ENCODE measurements at regions not wholly inside any gene's neighbourhood (a gene's known extent, or its start where the extent isn't known, plus 50 kb on each side); places are given as distances from the start of the nearest gene placed in this dataset.
"Not testable (repeated sequence)": the region's sequence is repeated elsewhere in the genome, so short reads cannot be mapped to it uniquely, and the experiment has no call there.

DNA sequence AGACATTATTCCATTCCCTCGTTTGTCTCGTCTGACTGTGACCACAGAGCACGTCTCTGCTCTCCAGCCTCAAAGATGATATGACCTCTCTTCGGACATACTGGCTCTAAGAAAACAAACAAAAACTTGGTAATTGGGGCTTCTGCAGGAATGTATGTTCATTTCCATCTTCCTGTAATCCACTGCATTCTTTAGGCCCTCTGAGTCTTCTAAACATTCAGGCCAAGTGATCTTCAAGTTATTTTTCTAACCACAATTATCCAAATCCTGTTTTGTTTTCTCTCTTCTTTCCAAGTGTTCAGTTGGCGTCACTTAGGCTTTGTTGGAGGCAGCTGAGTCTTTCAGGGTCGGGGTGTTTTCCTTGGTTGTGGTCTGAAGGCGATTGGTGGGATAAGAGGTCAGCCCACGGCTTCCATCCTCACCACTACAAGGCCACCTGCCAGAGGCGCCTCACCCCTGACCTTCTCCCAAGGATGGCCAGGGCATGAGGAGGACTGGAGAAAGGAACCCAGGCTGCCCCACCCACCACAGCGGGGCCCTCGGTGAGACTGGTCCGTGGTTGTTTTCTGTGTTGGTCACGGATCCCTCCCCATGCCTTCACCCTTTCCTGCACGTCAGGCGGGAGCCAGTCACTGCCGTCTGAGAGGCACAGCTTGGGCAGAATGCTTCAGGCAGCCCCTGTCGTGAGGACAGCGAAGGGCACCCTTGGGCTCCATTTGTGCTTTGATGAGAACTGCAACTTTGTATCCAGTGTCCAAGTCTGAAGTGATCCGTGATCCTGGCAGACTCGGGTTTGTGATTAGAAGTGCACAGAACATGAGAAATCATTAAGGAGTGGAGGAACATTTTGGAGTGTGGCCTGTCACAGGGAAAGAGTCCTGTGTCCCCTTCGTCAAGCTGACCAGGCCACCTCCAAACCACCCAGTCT lies 88.6 kb upstream of the FHL2 start:
- CTCF ChIA-PET = no interaction called here
- Mint-ChIP-seq H3K27me3 (peaks cover 20% of the 10 kb centered on the region), H3K4me3 (no peak overlapping the region), H3K27ac (no peak overlapping the region), H3K36me3 (no peaks in the 10 kb centered on the region), H3K9me3 (ENCODE audit: low read depth) (no peaks in the 10 kb centered on the region), H3K4me1 (no peaks in the 10 kb centered on the region)
- DNase-seq (no peak), ATAC-seq (no peak)

DNA sequence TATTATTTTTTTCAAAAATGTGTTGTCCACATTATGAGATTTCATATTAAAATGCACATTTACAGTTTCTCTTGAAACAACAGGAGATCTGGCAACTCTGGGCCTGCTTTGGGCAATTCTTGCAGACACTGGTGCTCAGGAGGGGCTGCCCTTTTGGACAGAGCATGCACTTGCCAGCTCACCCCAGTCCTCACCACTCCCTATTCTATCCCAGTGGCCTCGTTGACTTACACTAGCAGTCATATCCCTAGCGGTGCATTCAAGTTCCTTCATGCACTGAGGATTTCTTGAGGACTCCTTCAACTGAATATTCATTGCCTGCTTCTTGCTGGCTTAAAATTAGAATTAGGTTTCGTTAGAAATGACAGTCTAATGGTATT lies 87.9 kb upstream of the FHL2 start:
- no peak for ATAC-seq
- H3K9me3 Mint-ChIP-seq (ENCODE audit: low read depth) = no peaks in the 10 kb centered on the region
- H3K36me3 Mint-ChIP-seq = no peaks in the 10 kb centered on the region
- CTCF ChIA-PET = no interaction called here
- peaks cover 17% of the 10 kb centered on the region for H3K27me3 Mint-ChIP-seq
- no peak for DNase-seq
- no peak overlapping the region for H3K27ac Mint-ChIP-seq
- no peaks in the 10 kb centered on the region for H3K4me1 Mint-ChIP-seq
- no peak overlapping the region for H3K4me3 Mint-ChIP-seq

DNA sequence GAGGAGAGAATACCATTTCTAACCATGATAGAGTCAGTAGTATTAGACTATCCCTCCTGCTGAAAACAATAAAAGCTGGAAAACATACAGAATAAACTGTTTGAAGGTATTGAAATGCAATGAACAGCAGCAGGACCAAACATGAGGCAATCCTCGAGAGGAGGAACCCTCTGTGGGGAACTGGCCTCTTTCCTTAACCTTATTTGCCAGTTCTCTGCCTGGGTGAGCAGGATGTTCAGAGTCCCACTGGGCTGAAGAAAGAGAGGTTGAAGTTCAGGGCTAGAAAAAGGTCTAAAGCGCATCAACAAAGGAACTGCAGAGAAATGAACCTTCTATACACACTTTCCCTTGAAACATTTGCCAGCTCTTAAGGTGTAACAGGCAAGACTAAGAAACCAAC lies 79.8 kb upstream of the FHL2 start:
- H3K27ac Mint-ChIP-seq = no peak overlapping the region

DNA sequence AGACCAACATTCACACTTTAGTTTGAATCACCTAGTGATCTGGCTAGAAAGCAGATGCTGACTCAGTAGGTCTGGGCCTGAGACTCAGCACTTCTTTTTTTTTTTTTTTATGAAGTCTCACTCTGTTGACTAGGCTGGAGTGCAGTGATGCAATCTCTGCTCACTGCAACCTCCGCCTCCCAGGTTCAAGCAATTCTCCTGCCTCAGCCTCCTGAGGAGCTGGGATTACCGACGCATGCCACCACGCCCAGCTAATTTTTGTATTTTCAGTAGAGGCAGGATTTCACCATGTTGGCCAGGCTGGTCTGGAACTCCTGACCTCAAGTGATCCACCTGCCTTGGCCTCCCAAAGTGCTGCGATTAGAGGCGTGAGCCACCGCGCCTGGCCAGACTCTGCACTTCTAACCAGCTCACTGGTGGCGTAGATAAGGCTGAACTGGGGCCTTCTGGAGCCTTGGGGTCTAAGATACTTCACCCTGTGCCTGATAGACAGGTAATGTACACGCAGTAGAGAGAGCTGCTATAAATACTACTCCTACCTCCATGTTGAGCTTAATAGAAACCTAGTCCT lies 78.3 kb upstream of the FHL2 start:
- H3K27me3 Mint-ChIP-seq = peaks cover 46% of the 10 kb centered on the region
- H3K36me3 Mint-ChIP-seq; H3K4me3 Mint-ChIP-seq; ATAC-seq; H3K9me3 Mint-ChIP-seq (ENCODE audit: low read depth); CTCF ChIA-PET; H3K4me1 Mint-ChIP-seq; H3K27ac Mint-ChIP-seq; DNase-seq: not testable (repeated sequence)

More for the DNA sequence above, 79.8 kb upstream of the FHL2 start:
- Mint-ChIP-seq H3K4me3 (no peak overlapping the region), H3K36me3 (no peaks in the 10 kb centered on the region), H3K27me3 (peaks cover 42% of the 10 kb centered on the region), H3K9me3 (ENCODE audit: low read depth) (no peaks in the 10 kb centered on the region), H3K4me1 (no peaks in the 10 kb centered on the region)
- no peak for DNase-seq
- no peak for ATAC-seq
- CTCF ChIA-PET = no interaction called here

DNA sequence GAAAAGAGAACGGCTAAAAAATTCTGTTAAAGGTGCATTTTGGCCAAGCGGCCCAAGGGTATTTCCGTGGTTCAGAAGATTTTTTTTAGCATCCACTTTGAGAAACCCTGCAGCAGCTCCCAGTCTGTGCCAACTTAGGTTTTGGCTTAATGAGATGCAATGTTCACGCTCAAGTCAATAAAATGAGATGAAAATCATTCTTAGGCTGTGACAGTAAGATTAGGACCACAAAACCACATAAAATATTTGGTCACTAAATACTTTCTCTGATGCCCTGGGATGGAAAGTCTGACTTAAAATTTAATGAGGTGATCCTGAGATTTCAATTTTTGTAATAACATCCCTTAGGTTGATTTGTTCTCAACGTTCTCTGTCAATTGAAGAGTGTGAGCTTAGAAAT lies 74.2 kb upstream of the FHL2 start:
- H3K4me1 Mint-ChIP-seq = peaks cover 5% of the 10 kb centered on the region
- CTCF ChIA-PET = no interaction called here
- no peaks in the 10 kb centered on the region for H3K9me3 Mint-ChIP-seq (ENCODE audit: low read depth)
- H3K4me3 Mint-ChIP-seq = no peak overlapping the region
- DNase-seq (no peak), ATAC-seq (no peak)
- H3K36me3 Mint-ChIP-seq = no peaks in the 10 kb centered on the region
- H3K27ac Mint-ChIP-seq = no peak overlapping the region
- peaks cover 24% of the 10 kb centered on the region for H3K27me3 Mint-ChIP-seq

DNA sequence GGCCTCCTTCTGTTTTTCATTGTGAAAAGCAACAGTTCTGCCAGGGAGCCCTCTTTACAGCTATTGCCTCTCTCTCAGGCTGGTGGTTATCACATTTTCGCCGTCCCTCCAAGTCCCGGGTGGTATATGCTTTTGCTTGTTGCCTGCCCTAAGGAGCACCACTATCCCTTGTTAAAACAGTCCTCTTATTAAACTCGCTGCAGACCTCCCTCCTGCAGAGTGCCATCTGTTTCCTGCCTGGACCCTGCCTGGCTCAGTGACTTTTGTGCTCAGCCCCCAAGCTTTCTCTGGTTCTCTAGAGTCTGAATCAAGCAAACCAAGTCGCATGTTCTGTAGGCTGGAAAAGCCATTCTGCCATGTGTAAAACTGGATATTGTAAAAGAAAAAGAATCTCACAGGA lies 72.1 kb upstream of the FHL2 start:
- Mint-ChIP-seq H3K36me3 (no peaks in the 10 kb centered on the region), H3K4me1 (peaks cover 14% of the 10 kb centered on the region), H3K27me3 (peaks cover 25% of the 10 kb centered on the region), H3K9me3 (ENCODE audit: low read depth) (no peaks in the 10 kb centered on the region), H3K4me3 (no peak overlapping the region), H3K27ac (no peak overlapping the region)
- CTCF ChIA-PET = no interaction called here
- no peak for ATAC-seq
- no peak for DNase-seq

DNA sequence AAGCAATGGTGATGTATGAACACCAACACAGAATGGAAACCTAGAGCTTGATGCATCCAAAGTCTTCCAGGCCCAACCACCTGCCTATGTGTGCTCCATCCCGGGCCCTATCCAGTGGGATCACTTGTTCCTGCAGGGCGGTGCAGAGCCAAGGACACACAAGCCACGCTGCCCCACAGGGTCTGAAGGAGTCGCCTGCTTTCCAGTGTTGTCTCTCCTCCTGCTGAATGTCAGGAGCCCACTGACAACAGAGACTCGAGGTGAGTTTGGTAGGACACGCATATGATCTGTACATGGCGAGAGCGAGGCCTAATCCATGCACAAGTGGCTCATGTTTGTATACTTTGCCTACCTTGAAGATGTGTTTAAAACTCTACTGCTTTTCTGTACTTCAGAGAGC lies 70.9 kb upstream of the FHL2 start:
- Mint-ChIP-seq H3K4me3 (no peak overlapping the region), H3K27ac (no peak overlapping the region), H3K27me3 (peaks cover 29% of the 10 kb centered on the region), H3K36me3 (no peaks in the 10 kb centered on the region), H3K4me1 (peaks cover 14% of the 10 kb centered on the region), H3K9me3 (ENCODE audit: low read depth) (no peaks in the 10 kb centered on the region)
- ATAC-seq (no peak), DNase-seq (no peak)
- CTCF ChIA-PET = no interaction called here

DNA sequence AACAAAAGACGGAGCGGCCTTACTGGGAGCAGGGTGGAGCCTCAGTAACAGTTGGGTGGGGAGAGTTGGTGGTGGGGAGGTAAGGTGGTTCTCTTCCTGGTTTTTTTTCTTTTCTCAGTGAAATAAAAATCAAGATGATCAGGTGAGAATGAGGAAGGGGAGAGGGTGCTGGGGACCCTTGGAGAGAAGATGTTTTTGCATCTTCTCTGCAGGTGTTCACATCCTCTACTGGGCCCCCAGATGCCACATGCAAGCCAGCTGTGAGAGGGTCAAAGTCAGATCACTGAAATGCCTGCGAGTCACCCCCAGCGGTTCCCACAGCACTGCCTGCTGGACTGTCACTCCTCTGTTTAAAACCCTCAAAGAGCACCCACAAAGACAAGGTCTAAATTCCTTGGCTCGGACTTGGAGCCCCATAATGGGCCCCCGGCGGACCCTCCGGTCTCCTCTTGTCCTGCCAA lies 69.8 kb upstream of the FHL2 start:
- Mint-ChIP-seq H3K36me3 (no peaks in the 10 kb centered on the region), H3K27me3 (peaks cover 27% of the 10 kb centered on the region), H3K9me3 (ENCODE audit: low read depth) (no peaks in the 10 kb centered on the region), H3K4me3 (no peak overlapping the region), H3K27ac (peak overlapping the region; percentile 47), H3K4me1 (peaks cover 14% of the 10 kb centered on the region)
- DNase-seq (no peak), ATAC-seq (peak; percentile 20)
- CTCF ChIA-PET = no interaction called here

DNA sequence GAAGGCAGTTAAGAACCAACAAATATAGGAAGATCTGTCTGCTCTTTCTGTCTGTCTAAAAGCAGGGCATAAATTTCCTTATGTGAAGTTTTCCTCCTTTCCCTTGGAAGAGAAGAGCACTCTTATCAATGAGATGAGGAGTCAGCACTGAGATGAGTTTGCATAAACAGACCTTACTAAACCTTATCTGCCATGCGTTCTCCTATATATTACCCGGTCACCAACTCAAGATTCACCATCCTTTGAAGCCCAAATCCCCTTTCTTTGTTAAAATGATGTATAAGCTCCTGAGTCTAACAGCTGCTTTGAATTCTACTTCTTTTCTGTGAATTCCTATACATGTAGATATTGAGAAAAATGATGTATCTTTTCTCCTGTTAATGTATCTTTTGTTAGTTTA lies 65.5 kb upstream of the FHL2 start:
- CTCF ChIA-PET = no interaction called here
- H3K36me3 Mint-ChIP-seq = no peaks in the 10 kb centered on the region
- peaks cover 14% of the 10 kb centered on the region for H3K4me1 Mint-ChIP-seq
- H3K27ac Mint-ChIP-seq = no peak overlapping the region
- DNase-seq = no peak
- H3K4me3 Mint-ChIP-seq = no peak overlapping the region
- H3K27me3 Mint-ChIP-seq = peaks cover 29% of the 10 kb centered on the region
- H3K9me3 Mint-ChIP-seq (ENCODE audit: low read depth) = no peaks in the 10 kb centered on the region
- ATAC-seq = no peak

DNA sequence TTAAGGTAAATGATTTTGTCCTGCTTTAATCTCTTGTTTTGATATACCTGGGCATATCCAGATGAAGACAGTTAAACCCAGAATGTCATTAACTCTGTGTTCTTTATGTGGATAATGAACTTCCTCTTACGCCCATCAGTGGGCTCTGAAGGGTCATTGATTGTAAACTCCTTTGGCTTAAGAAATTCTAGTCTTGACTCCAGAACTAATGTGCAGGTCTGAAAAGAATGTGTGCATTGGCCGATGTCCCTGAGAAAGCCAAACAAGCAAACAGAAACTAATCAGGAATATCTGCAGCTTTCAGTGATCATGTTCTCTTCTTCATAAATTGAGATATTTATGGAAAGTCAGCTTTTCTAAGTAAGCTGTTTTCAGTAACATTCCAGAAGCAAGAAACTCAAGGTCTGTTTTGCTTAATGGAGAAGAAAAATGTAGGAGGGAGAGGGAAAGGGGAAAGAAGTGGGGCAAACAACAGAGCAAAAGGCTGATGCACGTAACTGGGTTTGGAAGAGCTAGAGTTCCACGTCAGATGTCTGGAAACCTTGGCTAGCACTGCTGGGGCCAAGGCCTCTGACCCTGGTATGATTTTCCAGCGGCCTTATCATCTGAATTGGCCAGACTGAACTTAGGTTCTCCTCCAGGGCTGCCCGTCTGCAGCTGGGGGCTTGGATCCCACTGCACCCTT lies 61.3 kb upstream of the FHL2 start:
- ATAC-seq (no peak), DNase-seq (no peak)
- CTCF ChIA-PET = no interaction called here
- H3K27ac Mint-ChIP-seq = no peak overlapping the region
- no peaks in the 10 kb centered on the region for H3K4me1 Mint-ChIP-seq
- H3K27me3 Mint-ChIP-seq = peaks cover 29% of the 10 kb centered on the region
- no peaks in the 10 kb centered on the region for H3K36me3 Mint-ChIP-seq
- H3K9me3 Mint-ChIP-seq (ENCODE audit: low read depth) = no peaks in the 10 kb centered on the region
- H3K4me3 Mint-ChIP-seq = no peak overlapping the region

DNA sequence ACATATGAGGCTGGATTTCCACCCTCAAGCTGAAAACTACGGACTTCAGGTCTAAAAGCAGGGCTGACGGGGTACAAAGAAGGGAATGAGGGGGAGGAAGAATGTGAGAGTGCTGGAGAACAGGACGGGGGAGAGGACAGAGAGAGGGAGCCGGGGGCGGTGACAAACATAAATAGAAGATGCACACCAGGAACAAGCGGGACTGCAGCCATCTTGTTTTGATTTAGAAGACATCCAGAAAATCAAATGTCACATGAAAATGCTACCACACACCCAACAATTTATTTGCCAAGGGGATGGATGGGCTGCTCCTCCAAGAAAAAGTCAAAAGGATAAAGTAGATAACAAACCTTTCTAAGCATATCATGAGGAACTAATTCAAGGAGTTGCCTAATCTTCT lies 59.2 kb upstream of the FHL2 start:
- ATAC-seq (no peak), DNase-seq (no peak)
- H3K27ac Mint-ChIP-seq = no peak overlapping the region
- no peaks in the 10 kb centered on the region for H3K9me3 Mint-ChIP-seq (ENCODE audit: low read depth)
- H3K4me3 Mint-ChIP-seq = no peak overlapping the region
- no peaks in the 10 kb centered on the region for H3K4me1 Mint-ChIP-seq
- H3K36me3 Mint-ChIP-seq = no peaks in the 10 kb centered on the region
- H3K27me3 Mint-ChIP-seq = peaks cover 32% of the 10 kb centered on the region
- CTCF ChIA-PET = no interaction called here

DNA sequence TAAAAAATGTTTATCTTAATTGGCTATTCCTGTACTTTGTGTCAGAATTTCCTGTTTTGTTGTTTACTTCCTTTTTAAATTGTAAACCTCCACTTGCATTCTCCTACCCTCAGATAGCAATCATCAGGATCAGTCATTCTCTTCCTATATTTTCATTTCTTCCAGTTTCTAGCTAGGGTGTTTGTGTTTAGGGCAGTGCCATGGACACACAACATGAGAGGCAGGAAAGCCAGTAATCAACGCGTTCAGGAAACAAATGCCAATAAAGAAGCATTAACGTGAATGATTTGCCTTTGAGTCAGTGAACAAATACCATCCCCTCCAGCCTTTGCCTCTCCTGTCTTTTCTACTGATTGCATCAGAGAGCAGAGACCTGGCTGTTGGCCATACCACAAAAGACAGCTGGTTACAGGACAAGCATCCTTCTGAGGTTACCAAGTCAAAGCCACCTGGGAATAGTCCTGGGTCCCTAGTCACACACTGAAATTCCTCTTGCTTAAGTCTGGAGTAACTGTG lies 56.7 kb upstream of the FHL2 start:
- DNase-seq (no peak), ATAC-seq (no peak)
- CTCF ChIA-PET = interaction anchor here (1.1 kb wide), 1 partner anchor 10 kb away, joined by 3 read pairs; no protein-coding TSS in a partner anchor
- Mint-ChIP-seq H3K4me3 (no peak overlapping the region), H3K9me3 (ENCODE audit: low read depth) (no peaks in the 10 kb centered on the region), H3K36me3 (no peaks in the 10 kb centered on the region), H3K27ac (no peak overlapping the region), H3K4me1 (no peaks in the 10 kb centered on the region), H3K27me3 (peaks cover 35% of the 10 kb centered on the region)

DNA sequence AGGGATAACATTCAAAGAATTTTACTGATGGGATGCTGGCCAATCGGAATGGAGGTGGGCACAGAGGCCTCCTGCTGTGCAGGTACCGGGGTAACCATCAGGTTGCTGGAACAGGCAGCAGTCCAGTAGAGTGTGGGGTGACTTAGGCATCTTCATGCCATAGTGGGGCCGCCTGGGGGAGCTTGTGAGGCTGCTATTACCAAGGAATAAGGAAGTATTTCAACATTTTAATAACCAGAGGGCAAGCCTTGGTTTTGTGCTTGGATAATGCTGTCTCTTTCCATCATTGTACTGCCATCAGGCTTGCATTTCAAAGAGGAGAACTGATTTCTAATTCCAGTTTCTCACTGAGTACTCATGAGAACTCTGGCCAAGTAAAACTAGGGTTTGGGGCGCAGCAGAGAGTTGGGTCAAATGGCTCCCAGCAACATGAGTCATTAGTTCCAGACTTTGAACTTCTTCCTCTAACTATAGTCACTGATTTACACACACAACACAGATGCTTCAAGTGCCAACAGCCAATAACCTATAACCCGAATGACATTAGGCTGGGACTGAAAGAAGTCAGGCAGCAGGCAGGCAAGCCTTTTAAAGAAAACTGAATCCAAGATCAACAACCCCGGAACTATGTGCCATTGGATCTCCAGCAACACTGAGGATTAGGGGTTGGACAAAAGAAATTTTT lies 56.1 kb upstream of the FHL2 start:
- CTCF ChIA-PET = no interaction called here
- H3K9me3 Mint-ChIP-seq (ENCODE audit: low read depth) = no peaks in the 10 kb centered on the region
- no peak for ATAC-seq

More for the DNA sequence above, 56.1 kb upstream of the FHL2 start:
- no peaks in the 10 kb centered on the region for H3K36me3 Mint-ChIP-seq
- DNase-seq = no peak
- no peak overlapping the region for H3K4me3 Mint-ChIP-seq
- no peak overlapping the region for H3K27ac Mint-ChIP-seq
- peaks cover 35% of the 10 kb centered on the region for H3K27me3 Mint-ChIP-seq
- H3K4me1 Mint-ChIP-seq = no peaks in the 10 kb centered on the region
